Transverse colon (tissue), 3 donors: ENCODE measurements at regions not wholly inside any gene's neighbourhood (a gene's known extent, or its start where the extent isn't known, plus 50 kb on each side); places are given as distances from the start of the nearest gene placed in this dataset.
"Not testable (repeated sequence)": the region's sequence is repeated elsewhere in the genome, so short reads cannot be mapped to it uniquely, and the experiment has no call there.

Experiments
- POLR2A ChIP-seq: fragments of 450-650 bp; IDR thresholded peaks from one replicate; pipeline ENCODE4 v1.6.1; 2016; ENCODE audit warnings: antibody characterized with exemption, mild to moderate bottlenecking, moderate library complexity
- POLR2AphosphoS5 ChIP-seq, 3 donors: sonication (generic); formaldehyde crosslinking; IDR thresholded peaks; one replicate each; pipeline ENCODE4 v1.6.1; 2016; ENCODE audit warnings: antibody characterized with exemption in 3 of 3

DNA sequence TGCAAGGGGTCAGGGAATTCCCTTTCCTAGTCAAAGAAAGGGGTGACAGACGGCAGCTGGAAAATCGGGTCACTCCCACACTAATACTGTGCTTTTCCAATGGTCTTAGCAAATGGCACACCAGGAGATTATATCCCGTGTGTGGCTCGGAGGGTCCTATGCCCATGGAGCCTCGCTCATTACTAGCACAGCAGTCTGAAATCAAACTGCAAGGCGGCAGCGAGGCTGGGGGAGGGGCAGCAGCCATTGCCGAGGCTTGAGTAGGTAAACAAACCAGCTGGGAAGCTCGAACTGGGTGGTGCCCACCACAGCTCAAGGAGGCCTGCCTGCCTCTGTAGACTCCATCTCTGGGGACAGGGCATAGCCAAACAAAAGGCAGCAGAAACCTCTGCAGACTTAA, 295.9 kb downstream of the PDCD6IP start:
- TF ChIP-seq POLR2A; POLR2AphosphoS5 (IDR thresholded peaks at IDR 0.05): not testable (repeated sequence)
